Stomach (tissue), 4 donors: ENCODE measurements at regions not wholly inside any gene's neighbourhood (a gene's known extent, or its start where the extent isn't known, plus 50 kb on each side); places are given as distances from the start of the nearest gene placed in this dataset.

ENCODE experiments used
- CTCF ChIP-seq, 7 experiments: fragments of 450-650 bp in 4 of 7; fragments of 200-600 bp in 3 of 7; sonication (generic) in 3 of 7; IDR thresholded peaks; one replicate each; pipeline ENCODE4 v1.5.1; 2016 to 2019; ENCODE audit warnings: antibody characterized with exemption in 7 of 7, control low read depth in 2 of 7, mild to moderate bottlenecking in 1 of 7
- POLR2AphosphoS5 ChIP-seq, 3 donors: sonication (generic); formaldehyde crosslinking; IDR thresholded peaks; one replicate each; pipeline ENCODE4 v1.6.1; 2016; ENCODE audit warnings: antibody characterized with exemption in 3 of 3

DNA sequence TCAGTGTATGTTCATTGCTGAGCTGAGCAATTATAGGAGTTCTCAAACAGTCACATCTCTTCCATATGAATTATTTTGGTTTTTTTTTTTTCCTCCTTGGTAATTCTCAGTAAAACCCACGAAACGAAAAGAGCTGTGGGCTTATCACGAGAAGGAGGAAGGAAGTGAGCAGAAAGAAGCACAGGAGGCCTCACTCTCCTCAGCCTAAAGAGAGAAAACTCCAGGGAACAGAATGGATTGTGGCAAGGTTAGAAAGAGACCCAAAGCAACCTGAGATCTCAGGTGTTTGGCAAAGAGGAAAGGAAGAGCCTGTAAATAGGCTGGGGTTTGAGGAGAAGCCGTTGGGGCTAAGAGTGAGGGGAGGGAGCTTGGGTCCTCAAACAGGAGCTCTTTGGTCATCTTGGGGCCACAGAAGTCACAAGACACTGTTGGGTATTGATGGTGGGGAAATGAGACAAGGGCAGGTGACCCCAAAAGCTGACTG, 67.8 kb upstream of the CITED2 start:
- TF ChIP-seq POLR2AphosphoS5 (IDR thresholded peaks at IDR 0.05): no peak
- no peak for TF ChIP-seq CTCF (IDR thresholded peaks at IDR 0.05)
